Keratinocyte (primary cell): ENCODE measurements at regions not wholly inside any gene's neighbourhood (a gene's known extent, or its start where the extent isn't known, plus 50 kb on each side); places are given as distances from the start of the nearest gene placed in this dataset.
"Not testable (repeated sequence)": the region's sequence is repeated elsewhere in the genome, so short reads cannot be mapped to it uniquely, and the experiment has no call there.

Experiments
- DNase-seq: peaks from one replicate; pipeline ENCODE4 v3.0.0-alpha.2; 2011; ENCODE audit warnings: low read depth, missing footprints, low spot score
- FAIRE-seq: peaks from 2 replicates; lab custom pipeline; 2011; peaks lifted over from hg19 to GRCh38; lab: Jason Lieb, UNC
- H2AFZ ChIP-seq: 2 replicates; pipeline ENCODE4 v1.6.0; 2012; ENCODE audit warnings: low read length, control low read depth, inconsistent platforms; ENCODE audit not compliant: control insufficient read depth
- H3K27ac ChIP-seq: 2 replicates; pipeline ENCODE4 v1.5.1; 2011; ENCODE audit warnings: low read length; ENCODE audit not compliant: control insufficient read depth, insufficient read depth
- H3K27me3 ChIP-seq: 3 replicates; pipeline ENCODE4 v1.6.0; 2011; ENCODE audit warnings: low read length; ENCODE audit not compliant: control insufficient read depth, insufficient read depth; ENCODE audit errors: extremely low read depth
- H3K36me3 ChIP-seq, 2 experiments: 2 replicates in 1 of 2; 3 replicates in 1 of 2; pipeline ENCODE4 v1.5.1; 2011; ENCODE audit warnings: low read length in 2 of 2, mild to moderate bottlenecking in 1 of 2; ENCODE audit not compliant: control insufficient read depth in 2 of 2, insufficient read depth in 2 of 2; ENCODE audit errors: extremely low read depth in 1 of 2
- H3K4me1 ChIP-seq: 3 replicates; pipeline ENCODE4 v1.5.1; 2011; ENCODE audit warnings: low read length; ENCODE audit not compliant: control insufficient read depth, insufficient read depth; ENCODE audit errors: extremely low read depth
- H3K4me2 ChIP-seq: 3 replicates; pipeline ENCODE4 v1.6.0; 2011; ENCODE audit warnings: low read depth, low read length; ENCODE audit not compliant: control insufficient read depth, insufficient read depth; ENCODE audit errors: extremely low read depth
- H3K4me3 ChIP-seq, 3 experiments: fragments of 200-600 bp in 1 of 3; sonication (generic) in 1 of 3; 2 replicates in 2 of 3; 3 replicates in 1 of 3; pipeline ENCODE4 v1.5.1; 2011 to 2016; ENCODE audit warnings: low read length in 3 of 3, mild to moderate bottlenecking in 3 of 3, control low read depth in 2 of 3, inconsistent platforms in 1 of 3, low read depth in 1 of 3, mixed read lengths in 1 of 3, mixed run types in 1 of 3, moderate library complexity in 1 of 3; ENCODE audit not compliant: control insufficient read depth in 2 of 3, insufficient read depth in 2 of 3; ENCODE audit errors: extremely low read depth in 1 of 3
- H3K79me2 ChIP-seq: 2 replicates; pipeline ENCODE4 v1.6.0; 2012; ENCODE audit warnings: low read length; ENCODE audit not compliant: control insufficient read depth, insufficient read depth
- H3K9ac ChIP-seq: 3 replicates; pipeline ENCODE4 v1.6.0; 2011; ENCODE audit warnings: low read length; ENCODE audit not compliant: control insufficient read depth, insufficient read depth; ENCODE audit errors: extremely low read depth
- H3K9me1 ChIP-seq: 3 replicates; pipeline ENCODE4 v1.6.0; 2011; ENCODE audit warnings: low read length; ENCODE audit not compliant: control insufficient read depth, insufficient read depth; ENCODE audit errors: extremely low read depth
- H3K9me3 ChIP-seq: 2 replicates; pipeline ENCODE4 v1.5.1; 2012; ENCODE audit warnings: low read depth, low read length; ENCODE audit not compliant: control insufficient read depth
- H4K20me1 ChIP-seq: 3 replicates; pipeline ENCODE4 v1.6.0; 2011; ENCODE audit warnings: low read length; ENCODE audit not compliant: control insufficient read depth, insufficient read depth; ENCODE audit errors: extremely low read depth
- EZH2 ChIP-seq: IDR thresholded peaks from one replicate; pipeline ENCODE4 v1.6.1; 2012; ENCODE audit warnings: inconsistent platforms, mild to moderate bottlenecking, low read length, moderate library complexity
- dilution Hi-C: fragments of 300-500 bp; cut with MboI; formaldehyde crosslinking; loops from one replicate; pipeline ENCODE4 v1.7.0; 2020; ENCODE audit warnings: low sequenced_read_pairs; ENCODE audit not compliant: extremely low pct_ligation_motif_present
- TF ChIP-seq, protein P1 (sequence below), 3 experiments: IDR thresholded peaks in 1 of 3; conservative IDR thresholded peaks in 1 of 3; optimal IDR thresholded peaks in 1 of 3; 2 replicates in 2 of 3; 3 replicates in 1 of 3; pipeline versions ENCODE3 to v1.5.1; 2011; ENCODE audit warnings: low read length in 3 of 3, mild to moderate bottlenecking in 3 of 3, moderate library complexity in 2 of 3, control low read depth in 1 of 3, inconsistent platforms in 1 of 3; ENCODE audit not compliant: insufficient read depth in 2 of 3; ENCODE audit errors: extremely low read depth in 1 of 3

DNA sequence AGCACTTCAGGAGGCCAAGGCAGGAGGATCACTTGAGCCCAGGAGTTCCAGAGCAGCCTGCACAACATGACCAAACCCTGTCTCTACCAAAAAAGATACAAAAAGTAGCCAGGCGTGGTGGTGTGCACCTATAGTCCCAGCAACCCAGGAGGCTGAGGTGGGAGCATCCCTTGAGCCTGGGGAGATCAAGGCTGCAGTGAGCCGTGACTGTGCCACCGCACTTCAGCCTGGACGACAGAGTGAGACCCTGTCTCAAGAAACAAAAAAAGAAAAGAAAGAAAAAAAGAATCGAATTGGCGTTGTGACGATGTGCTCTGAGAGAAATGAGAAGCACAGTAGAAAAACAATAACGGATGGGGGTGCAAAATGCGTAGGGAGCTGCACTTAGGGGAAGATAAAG is 101.4 kb downstream of the NDFIP1 start:
- dilution Hi-C loops = no loop called here
- no peak for TF ChIP-seq EZH2
- TF ChIP-seq, protein P1, sequence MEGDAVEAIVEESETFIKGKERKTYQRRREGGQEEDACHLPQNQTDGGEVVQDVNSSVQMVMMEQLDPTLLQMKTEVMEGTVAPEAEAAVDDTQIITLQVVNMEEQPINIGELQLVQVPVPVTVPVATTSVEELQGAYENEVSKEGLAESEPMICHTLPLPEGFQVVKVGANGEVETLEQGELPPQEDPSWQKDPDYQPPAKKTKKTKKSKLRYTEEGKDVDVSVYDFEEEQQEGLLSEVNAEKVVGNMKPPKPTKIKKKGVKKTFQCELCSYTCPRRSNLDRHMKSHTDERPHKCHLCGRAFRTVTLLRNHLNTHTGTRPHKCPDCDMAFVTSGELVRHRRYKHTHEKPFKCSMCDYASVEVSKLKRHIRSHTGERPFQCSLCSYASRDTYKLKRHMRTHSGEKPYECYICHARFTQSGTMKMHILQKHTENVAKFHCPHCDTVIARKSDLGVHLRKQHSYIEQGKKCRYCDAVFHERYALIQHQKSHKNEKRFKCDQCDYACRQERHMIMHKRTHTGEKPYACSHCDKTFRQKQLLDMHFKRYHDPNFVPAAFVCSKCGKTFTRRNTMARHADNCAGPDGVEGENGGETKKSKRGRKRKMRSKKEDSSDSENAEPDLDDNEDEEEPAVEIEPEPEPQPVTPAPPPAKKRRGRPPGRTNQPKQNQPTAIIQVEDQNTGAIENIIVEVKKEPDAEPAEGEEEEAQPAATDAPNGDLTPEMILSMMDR (optimal IDR thresholded peaks at IDR 0.05 in 1 of 3, IDR thresholded peaks at IDR 0.05 in 1 of 3, conservative IDR thresholded peaks at IDR 0.05 in 1 of 3; ENCODE audit: extremely low read depth in 1 of 3, insufficient read depth in 2 of 3, low read length in 3 of 3) = no peak
- no peak overlapping the region for H3K4me3 ChIP-seq
- DNase-seq (no peak), FAIRE-seq (no peak)
- no peaks in the 10 kb centered on the region for H3K36me3 ChIP-seq
- no peaks in the 10 kb centered on the region for H3K79me2 ChIP-seq
- no peaks in the 10 kb centered on the region for H3K9me1 ChIP-seq
- no peak overlapping the region for H3K4me2 ChIP-seq
- H3K4me1 ChIP-seq = no peaks in the 10 kb centered on the region
- H3K27ac ChIP-seq = no peak overlapping the region
- H2AFZ ChIP-seq = no peak overlapping the region
- no peaks in the 10 kb centered on the region for H3K27me3 ChIP-seq
- H3K9me3 ChIP-seq = no peaks in the 10 kb centered on the region
- H4K20me1 ChIP-seq = no peaks in the 10 kb centered on the region
- H3K9ac ChIP-seq = no peak overlapping the region

DNA sequence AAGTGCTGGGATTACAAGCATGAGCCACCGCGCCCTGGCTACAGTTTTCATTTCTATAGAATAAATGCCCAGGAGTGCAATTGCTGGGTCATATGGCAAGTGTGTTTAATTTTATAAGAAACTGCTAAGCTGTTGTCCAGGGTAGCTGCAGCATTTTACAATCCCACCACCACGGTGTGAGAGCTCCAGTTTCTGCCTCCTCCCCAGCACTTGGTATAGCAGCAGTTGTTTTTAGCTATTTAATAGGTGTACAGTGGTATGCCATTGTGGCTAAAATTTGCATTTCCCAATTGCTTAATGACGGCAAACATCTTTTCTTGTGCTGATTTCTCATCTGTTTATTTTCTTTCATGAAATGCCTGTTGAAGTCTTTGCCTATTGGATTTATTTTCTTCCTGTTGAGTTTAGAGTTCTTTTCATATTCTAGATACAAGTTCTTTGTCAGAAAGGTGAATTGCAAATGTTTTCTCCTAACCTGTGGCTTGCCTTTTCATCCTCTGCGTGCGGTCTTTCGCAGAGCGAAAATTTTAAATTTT is 100.3 kb downstream of the NDFIP1 start:
- Histone ChIP-seq H3K79me2 (no peaks in the 10 kb centered on the region), H3K27me3 (no peaks in the 10 kb centered on the region), H3K4me1 (no peaks in the 10 kb centered on the region), H3K9me1 (no peaks in the 10 kb centered on the region), H3K9me3 (no peaks in the 10 kb centered on the region), H3K36me3 (no peaks in the 10 kb centered on the region), H2AFZ (no peak overlapping the region), H3K4me3 (no peak overlapping the region), H4K20me1 (no peaks in the 10 kb centered on the region), H3K27ac (no peak overlapping the region), H3K4me2 (no peak overlapping the region), H3K9ac (no peak overlapping the region)
- DNase-seq = no peak
- FAIRE-seq = no peak
- TF ChIP-seq, protein P1 (optimal IDR thresholded peaks at IDR 0.05 in 1 of 3, IDR thresholded peaks at IDR 0.05 in 1 of 3, conservative IDR thresholded peaks at IDR 0.05 in 1 of 3; ENCODE audit: extremely low read depth in 1 of 3, insufficient read depth in 2 of 3, low read length in 3 of 3) = no peak
- no peak for TF ChIP-seq EZH2
- dilution Hi-C loops = no loop called here

DNA sequence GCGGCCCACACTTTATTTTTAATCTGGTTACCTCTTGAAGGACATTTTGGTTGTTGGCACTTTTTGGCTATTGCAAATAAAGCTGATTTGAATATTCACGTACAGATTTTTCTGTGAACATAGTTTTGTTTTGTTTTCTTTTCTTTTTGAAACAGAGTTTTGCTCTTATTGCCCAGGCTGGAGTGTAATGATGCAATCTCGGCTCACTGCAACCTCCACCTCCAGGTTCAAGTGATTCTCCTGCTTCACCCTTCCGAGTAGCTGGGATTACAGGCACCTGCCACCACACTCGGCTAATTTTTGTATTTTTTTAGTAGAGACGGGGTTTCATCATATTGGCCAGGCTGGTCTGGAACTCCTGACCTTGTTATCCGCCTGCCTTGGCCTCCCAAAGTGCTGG is 99.7 kb downstream of the NDFIP1 start:
- dilution Hi-C loops, FAIRE-seq, H4K20me1 ChIP-seq: not testable (repeated sequence)

More for the DNA sequence above, 99.7 kb downstream of the NDFIP1 start:
- not testable (repeated sequence) for H3K79me2 ChIP-seq, H3K9me1 ChIP-seq, H2AFZ ChIP-seq, H3K27me3 ChIP-seq, DNase-seq, H3K4me1 ChIP-seq, H3K4me2 ChIP-seq, H3K9me3 ChIP-seq, H3K36me3 ChIP-seq, H3K9ac ChIP-seq, H3K27ac ChIP-seq, H3K4me3 ChIP-seq
